ENCODE measurements at regions not wholly inside any gene's neighbourhood (a gene's known extent, or its start where the extent isn't known, plus 50 kb on each side); places are given as distances from the start of the nearest gene placed in this dataset.
"Not testable (repeated sequence)": the region's sequence is repeated elsewhere in the genome, so short reads cannot be mapped to it uniquely, and the experiment has no call there.

DNA sequence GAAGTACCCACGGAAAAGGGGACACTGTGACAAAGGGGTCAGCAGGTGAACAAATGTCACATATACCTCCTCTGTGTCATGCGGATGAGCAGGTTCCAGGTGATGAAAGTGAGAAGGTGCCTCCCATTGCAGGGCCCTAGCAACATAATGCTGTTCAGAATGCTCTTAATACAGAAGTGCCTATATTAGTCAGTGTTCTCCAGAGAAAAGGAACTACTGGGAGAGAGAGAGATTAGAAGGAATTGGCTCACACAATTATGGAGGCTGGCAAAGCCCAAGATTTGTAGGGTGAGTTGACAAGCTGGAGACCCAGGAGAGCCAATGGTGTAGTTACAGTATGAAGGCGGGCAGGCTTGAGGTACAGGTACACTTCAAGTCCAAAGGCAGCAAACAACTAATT lies 98.1 kb upstream of the CDC42EP3 start:
- no peaks in the 10 kb centered on the region for H3K27me3 Mint-ChIP-seq
- no peak overlapping the region for H3K27ac Mint-ChIP-seq
- H3K4me3 Mint-ChIP-seq: no peak overlapping the region
- DNase-seq: no peak
- H3K4me1 Mint-ChIP-seq (ENCODE audit: low read depth): peaks cover 5% of the 10 kb centered on the region
- no peaks in the 10 kb centered on the region for H3K36me3 Mint-ChIP-seq (ENCODE audit: low read depth)
- no peaks in the 10 kb centered on the region for H3K9me3 Mint-ChIP-seq

DNA sequence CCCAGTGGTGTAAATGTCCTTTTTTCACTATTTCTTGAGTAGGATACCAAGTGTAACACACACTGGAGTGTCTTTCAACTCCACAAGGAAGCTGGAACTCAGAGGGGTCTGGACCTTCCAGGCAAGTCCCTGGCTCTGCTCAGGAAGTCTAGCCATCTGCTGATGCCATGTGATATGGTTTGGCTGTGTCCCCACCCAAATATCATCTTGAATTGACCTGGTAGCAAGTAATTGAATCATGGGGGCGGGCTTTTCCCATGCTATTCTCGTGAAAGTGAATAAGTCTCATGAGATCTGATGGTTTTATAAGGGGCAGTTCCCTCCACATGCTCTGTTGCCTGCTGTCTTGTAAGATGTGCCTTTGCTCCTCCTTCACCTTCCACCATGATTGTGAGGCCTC lies 99.4 kb upstream of the CDC42EP3 start:
- Mint-ChIP-seq H3K27ac (no peak overlapping the region), H3K9me3 (no peaks in the 10 kb centered on the region), H3K27me3 (no peaks in the 10 kb centered on the region), H3K36me3 (ENCODE audit: low read depth) (no peaks in the 10 kb centered on the region), H3K4me3 (no peak overlapping the region), H3K4me1 (ENCODE audit: low read depth) (no peaks in the 10 kb centered on the region)
- DNase-seq: no peak

DNA sequence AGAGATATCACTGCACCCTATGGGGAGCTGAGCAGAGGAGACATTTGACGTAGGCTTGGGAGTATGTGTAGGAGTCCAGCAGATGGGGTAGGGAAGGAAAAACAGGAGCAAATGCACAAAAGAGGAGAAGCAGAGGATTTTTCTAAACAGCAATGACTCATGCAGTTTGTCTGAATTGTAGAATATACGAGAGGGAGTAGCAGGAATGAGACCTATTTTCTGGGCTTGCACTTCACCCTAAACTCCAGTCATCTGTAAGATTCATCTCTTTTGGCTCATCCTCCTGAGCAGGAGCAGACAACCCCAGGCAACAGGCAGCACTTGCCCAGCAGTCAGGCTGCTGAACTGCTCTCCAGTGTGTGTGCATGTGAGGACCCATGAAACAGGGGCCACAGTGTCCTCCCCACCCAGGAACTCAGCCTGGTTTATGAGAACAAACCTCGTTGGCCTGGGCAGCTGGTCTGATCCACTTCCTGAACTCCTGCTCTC lies 100.2 kb upstream of the CDC42EP3 start:
- H3K36me3 Mint-ChIP-seq (ENCODE audit: low read depth): no peaks in the 10 kb centered on the region
- no peak for DNase-seq
- no peaks in the 10 kb centered on the region for H3K4me1 Mint-ChIP-seq (ENCODE audit: low read depth)
- no peak overlapping the region for H3K27ac Mint-ChIP-seq
- no peaks in the 10 kb centered on the region for H3K9me3 Mint-ChIP-seq
- no peak overlapping the region for H3K4me3 Mint-ChIP-seq
- no peaks in the 10 kb centered on the region for H3K27me3 Mint-ChIP-seq

DNA sequence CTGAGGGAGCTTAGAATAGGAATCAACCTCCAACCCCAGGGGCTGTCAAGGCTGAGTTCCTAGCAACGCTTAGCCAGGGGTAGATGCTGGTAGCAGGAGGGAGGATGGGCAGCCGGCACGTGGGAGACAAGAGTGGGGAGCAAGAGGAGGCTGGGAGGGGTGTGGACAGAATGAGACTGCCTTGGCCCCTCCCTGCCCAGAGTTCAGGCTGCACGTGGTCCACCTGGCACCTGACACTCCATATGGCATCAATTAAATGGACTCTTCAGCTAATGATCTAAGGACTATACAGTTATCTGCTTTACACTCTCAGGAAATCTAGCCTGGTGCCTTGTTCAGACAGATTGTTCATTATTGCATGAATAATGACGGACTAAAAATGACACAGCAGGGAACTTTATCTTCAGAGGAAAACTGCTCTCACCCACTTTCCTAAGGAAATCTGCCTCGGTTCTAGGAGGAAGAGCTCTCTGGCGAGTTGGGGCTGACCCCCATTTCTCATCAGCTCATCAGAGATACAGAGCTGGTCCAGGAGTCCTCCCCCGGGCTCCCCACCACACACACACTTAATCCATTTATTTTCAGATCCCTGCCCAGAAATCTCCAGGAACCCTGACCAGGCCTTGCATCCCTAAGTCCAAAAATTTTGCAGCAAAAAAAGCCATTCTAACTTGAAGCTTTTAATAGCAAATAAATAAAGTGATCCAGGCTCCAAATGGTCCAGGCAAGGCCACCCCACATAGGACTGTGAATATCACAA lies 102.1 kb upstream of the CDC42EP3 start:
- Mint-ChIP-seq H3K36me3 (ENCODE audit: low read depth) (no peaks in the 10 kb centered on the region), H3K4me1 (ENCODE audit: low read depth) (no peaks in the 10 kb centered on the region), H3K27me3 (no peaks in the 10 kb centered on the region), H3K4me3 (no peak overlapping the region), H3K9me3 (no peaks in the 10 kb centered on the region), H3K27ac (no peak overlapping the region)
- no peak for DNase-seq

DNA sequence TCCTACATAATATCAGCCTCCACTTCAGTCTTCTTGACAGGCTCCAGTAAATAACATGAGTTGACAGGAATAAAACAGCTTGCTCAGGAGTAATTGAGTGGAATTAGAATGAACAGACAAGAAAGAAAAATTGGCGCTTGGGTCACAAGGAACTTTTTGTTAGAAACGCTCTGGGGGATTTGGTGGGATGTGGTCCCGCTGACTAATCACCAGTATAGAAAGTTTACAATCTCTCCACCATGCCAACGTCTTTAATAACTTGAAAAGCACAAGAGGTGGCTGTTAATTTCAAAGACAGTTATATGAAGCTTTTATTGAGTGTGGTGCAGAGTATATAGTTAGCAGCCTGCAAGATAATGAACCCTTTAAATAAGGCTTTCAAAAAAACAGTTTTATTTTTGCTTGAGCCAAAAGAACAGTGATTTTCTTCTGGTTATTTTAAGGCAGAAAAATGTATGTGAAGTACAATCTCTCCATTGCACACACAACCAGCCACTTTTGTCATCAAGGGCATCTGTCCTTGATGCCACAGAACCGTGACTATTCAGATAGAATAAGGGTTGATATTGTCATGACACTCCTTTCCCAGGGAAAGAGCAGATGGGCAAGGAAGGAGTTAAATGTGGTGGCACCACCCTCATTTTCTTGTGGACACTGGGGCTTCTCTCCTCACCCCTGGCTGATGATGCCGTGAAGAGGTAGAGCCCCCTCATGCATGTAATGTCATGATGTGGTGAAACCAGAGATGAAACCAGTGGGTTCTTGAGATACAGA lies 102.9 kb upstream of the CDC42EP3 start:
- H3K36me3 Mint-ChIP-seq (ENCODE audit: low read depth); H3K4me1 Mint-ChIP-seq (ENCODE audit: low read depth); DNase-seq; H3K9me3 Mint-ChIP-seq; H3K27me3 Mint-ChIP-seq; H3K27ac Mint-ChIP-seq; H3K4me3 Mint-ChIP-seq: not testable (repeated sequence)

DNA sequence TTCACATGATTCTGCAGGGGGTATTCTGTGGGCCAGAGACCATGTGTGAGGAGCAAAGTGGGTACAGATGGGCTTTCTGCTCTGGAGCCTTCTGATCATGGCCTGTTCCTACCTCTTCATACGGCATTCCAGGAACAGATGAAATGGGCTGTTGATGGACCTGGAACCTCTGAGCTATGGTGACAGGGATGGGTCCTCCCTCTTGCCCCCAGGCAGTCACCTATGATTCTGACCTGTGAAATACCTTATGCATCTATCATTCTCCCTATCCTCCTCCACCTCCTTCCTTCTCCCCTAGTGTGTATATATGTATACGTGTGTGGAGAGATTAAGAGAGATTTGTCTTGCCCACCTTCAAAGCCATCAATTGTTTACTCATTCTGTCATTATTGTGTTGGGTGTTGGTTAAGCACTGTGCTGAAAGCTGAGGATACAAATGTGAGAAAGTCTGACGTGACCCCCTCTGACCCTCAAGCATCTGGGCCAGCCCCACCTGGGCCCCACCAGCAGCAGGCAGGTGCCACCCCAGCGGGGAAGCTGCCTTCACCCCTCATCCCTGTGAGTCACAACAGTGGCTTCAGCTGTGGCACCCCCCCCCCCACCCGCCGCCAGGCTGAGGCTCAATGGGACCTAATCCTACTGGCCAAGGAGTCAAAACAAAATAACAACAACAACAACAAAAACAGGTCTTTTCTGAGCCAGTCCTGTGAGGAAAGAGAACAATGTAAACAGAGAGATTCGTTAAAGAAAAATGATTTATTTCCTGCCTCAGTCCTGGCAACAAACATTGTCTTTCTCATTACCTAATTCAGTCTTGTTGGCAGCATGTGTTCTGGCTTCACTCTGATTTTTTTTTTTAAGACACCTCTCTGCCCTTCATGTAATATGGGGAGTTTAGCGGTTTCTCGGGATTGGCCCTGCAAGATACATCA lies 103.8 kb upstream of the CDC42EP3 start:
- Mint-ChIP-seq H3K4me3 (no peak overlapping the region), H3K36me3 (ENCODE audit: low read depth) (no peaks in the 10 kb centered on the region), H3K4me1 (ENCODE audit: low read depth) (no peaks in the 10 kb centered on the region), H3K9me3 (no peaks in the 10 kb centered on the region), H3K27me3 (no peaks in the 10 kb centered on the region), H3K27ac (no peak overlapping the region)
- no peak for DNase-seq

DNA sequence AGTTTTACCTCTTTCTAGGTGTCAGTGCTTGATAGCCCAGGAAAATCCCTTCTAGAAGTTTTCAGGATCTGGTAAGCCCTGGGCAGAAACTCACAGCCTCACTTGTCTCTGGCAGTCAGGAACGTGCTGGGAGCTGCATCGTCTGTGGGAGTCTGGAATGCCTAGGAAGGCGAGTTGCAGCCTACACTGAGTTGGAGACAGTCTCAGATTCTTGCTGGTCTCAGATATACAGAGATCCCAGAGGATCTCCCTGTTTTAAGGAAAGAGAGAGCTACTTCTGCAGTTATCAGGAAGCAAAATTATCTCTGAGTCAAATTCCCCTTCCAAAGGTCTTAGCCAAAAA lies 104.4 kb upstream of the CDC42EP3 start:
- no peaks in the 10 kb centered on the region for H3K9me3 Mint-ChIP-seq
- H3K4me3 Mint-ChIP-seq: no peak overlapping the region
- no peak for DNase-seq

DNA sequence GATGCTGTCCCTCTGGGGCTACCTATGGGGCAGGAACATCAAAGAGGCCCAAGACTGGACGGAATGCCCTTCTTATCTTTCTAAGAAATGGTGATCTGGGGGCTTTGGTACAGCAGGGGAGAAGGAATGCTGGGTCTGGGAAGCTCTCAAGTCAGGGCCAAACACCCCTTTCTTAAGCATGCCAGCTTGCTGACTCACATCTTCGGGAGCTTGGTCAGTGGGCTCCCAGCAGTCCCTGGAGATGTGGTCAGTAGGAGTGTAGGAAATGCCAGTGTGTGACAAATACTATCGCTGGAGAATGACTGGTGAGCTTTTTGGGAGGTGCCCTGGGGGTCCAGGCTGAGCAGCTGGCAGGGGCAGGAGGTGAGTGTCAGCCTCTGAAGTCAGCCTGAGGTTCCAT lies 105.0 kb upstream of the CDC42EP3 start:
- H3K27me3 Mint-ChIP-seq: no peaks in the 10 kb centered on the region
- no peak for DNase-seq
- H3K27ac Mint-ChIP-seq: no peak overlapping the region
- no peaks in the 10 kb centered on the region for H3K9me3 Mint-ChIP-seq
- no peaks in the 10 kb centered on the region for H3K36me3 Mint-ChIP-seq (ENCODE audit: low read depth)
- H3K4me1 Mint-ChIP-seq (ENCODE audit: low read depth): no peaks in the 10 kb centered on the region
- H3K4me3 Mint-ChIP-seq: no peak overlapping the region

More for the DNA sequence above, 104.4 kb upstream of the CDC42EP3 start:
- H3K27me3 Mint-ChIP-seq: no peaks in the 10 kb centered on the region
- H3K36me3 Mint-ChIP-seq (ENCODE audit: low read depth): no peaks in the 10 kb centered on the region
- no peaks in the 10 kb centered on the region for H3K4me1 Mint-ChIP-seq (ENCODE audit: low read depth)
- no peak overlapping the region for H3K27ac Mint-ChIP-seq

DNA sequence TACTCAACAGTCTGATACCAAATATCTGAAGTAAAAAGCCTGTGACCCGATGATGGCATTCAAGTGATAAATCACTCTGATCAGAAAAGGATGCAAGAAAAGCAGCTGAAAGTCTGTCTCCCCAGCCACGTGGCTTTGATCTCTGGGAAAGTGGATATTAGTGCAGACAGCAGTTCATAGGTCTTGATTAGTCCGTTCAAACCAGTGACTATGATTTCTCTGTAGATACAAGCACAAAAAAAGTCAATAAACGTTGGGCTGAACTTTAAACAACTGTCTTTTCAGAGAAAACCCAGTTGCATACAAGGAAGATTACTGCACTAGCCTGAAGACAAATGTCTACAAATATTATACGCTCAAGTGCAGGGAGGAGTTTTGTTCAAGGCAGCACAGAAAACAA lies 107.7 kb upstream of the CDC42EP3 start:
- H3K9me3 Mint-ChIP-seq: no peaks in the 10 kb centered on the region
- no peaks in the 10 kb centered on the region for H3K4me1 Mint-ChIP-seq (ENCODE audit: low read depth)
- H3K27me3 Mint-ChIP-seq: no peaks in the 10 kb centered on the region
- H3K4me3 Mint-ChIP-seq: no peak overlapping the region
- DNase-seq: no peak
- no peak overlapping the region for H3K27ac Mint-ChIP-seq
- H3K36me3 Mint-ChIP-seq (ENCODE audit: low read depth): no peaks in the 10 kb centered on the region

DNA sequence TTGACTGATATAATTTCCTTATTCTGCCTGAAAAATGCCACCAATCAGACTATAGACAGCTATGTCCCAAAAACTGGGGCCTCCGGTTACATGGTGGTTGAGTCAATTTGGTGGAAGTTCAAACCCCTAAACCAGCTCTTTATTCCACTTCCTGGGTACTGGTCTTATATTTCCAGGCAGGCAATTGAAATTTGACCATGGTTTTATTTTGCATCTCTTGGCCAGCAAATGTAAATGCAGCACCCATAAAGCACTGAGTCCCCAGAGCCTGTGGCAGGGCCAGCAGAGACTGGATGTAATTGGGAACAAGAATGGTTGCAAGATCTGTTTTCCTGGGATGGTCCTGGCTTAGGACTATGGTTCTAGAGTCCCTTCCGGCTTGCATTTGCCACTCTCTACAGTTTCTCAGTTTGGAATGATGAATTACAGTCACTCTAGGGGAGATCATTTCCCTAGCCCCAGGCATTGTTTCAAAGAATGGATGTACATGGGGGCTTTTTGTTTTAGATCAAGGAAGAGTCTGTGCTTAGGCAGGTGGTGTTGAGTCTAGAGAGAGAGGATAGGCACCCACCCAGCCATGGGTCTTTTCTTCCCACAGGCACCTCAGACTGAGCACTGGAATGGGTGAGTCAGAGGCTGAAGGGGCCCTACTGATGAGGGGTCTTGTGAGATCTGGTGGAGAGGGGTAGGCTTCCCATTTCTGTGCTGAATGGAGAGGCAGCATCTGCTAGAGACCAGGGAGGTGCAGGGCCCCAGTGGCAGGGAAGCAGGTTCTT lies 108.4 kb upstream of the CDC42EP3 start:
- DNase-seq: no peak
- Mint-ChIP-seq H3K27me3 (no peaks in the 10 kb centered on the region), H3K36me3 (ENCODE audit: low read depth) (no peaks in the 10 kb centered on the region), H3K4me3 (no peak overlapping the region), H3K27ac (no peak overlapping the region), H3K9me3 (no peaks in the 10 kb centered on the region), H3K4me1 (ENCODE audit: low read depth) (no peaks in the 10 kb centered on the region)

DNA sequence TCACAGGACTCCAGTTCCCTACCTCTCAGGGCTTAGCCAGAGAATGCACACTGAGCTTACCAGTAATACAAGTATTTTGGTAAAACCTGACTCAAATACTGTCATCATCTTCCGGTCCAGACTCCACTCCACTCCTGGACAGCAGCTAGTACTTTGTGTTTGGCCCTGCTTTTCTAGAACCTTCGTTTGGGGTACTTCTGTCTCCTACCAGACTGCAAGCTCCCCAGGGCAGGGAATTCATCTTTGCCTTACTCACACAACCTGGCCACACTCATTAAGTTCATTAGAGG lies 108.9 kb upstream of the CDC42EP3 start:
- Mint-ChIP-seq H3K4me1 (ENCODE audit: low read depth) (no peaks in the 10 kb centered on the region), H3K4me3 (no peak overlapping the region), H3K9me3 (no peaks in the 10 kb centered on the region), H3K27ac (no peak overlapping the region), H3K36me3 (ENCODE audit: low read depth) (no peaks in the 10 kb centered on the region), H3K27me3 (no peaks in the 10 kb centered on the region)
- DNase-seq: no peak

DNA sequence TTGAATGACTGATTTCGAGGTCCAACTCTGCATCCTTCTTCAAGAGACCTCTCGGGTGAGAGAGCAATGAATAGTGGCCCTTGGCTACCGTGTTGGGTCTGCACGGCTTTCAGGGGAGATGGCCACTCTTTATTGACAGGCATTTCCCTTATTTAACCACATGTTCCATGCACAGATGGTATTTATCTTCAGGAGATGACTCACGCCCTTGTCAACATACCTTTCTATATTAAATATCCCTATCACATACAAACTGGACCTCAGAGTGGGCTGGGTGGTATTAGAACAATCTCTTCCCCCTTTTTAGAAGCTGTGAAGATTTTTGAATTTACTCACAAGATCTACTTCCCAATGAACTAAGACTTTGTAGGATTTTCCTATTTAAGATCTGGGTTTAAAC lies 109.6 kb upstream of the CDC42EP3 start:
- no peak for DNase-seq
- Mint-ChIP-seq H3K27me3 (no peaks in the 10 kb centered on the region), H3K4me1 (ENCODE audit: low read depth) (no peaks in the 10 kb centered on the region), H3K27ac (no peak overlapping the region), H3K4me3 (no peak overlapping the region), H3K9me3 (no peaks in the 10 kb centered on the region), H3K36me3 (ENCODE audit: low read depth) (no peaks in the 10 kb centered on the region)

DNA sequence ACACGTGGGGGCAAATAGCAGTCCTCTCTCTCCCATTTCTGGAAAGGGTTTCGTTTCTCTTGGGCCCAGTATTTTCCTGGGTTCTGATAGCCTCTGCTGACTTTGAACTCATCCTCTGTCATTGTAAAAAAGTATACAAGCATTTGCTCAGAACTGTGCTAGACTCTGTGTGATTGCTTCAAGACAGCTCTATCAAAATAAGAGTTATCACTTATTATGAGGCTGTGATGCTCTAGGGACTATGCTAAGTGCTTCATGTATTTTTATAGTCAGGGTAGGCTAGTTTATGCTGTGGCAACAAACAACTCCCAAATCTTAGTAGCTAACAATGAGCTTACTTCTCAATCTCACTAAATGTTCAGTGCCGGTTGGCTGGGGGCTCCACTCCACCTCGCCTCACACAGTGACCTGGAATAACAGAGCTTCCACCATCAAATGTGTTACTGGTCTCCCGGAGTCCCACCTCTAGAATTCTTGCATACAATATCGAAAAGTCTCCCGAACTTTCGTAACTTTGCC lies 110.8 kb upstream of the CDC42EP3 start:
- Mint-ChIP-seq H3K27ac (no peak overlapping the region), H3K9me3 (peaks cover 5% of the 10 kb centered on the region), H3K27me3 (no peaks in the 10 kb centered on the region), H3K4me1 (ENCODE audit: low read depth) (no peaks in the 10 kb centered on the region), H3K36me3 (ENCODE audit: low read depth) (no peaks in the 10 kb centered on the region), H3K4me3 (no peak overlapping the region)
- DNase-seq: no peak

DNA sequence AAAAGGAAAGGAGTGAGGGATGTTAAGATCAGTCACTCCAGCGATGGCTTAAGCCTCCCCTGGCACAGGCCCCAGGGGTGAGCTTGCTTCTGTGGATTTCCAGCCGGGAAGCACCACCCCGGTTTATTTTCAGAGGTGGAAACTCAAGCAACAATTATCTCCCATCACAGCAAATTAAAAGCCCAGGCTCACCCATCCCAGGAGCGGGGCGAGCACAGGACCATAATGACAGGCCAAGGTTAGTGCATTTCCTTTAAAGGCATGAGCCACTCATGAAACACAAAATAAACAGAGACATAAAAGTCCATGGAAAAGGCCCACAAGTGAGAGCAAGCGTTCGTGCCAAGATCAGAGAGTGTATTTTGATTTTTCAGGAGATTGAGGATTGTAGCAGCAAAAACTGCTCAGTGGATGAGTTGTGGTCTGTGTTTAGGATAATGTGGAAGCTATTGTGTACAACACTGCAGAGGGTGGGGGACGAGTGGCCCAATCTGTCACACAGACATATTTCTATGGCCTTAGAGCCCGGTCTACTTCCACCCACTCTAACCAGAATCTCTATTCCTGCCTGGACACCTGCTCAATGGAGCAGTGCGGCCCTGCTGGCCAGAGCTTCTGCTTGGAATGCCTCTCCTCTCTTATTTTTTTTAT lies 111.4 kb upstream of the CDC42EP3 start:
- Mint-ChIP-seq H3K4me1 (ENCODE audit: low read depth) (no peaks in the 10 kb centered on the region), H3K27me3 (no peaks in the 10 kb centered on the region), H3K9me3 (peaks cover 10% of the 10 kb centered on the region), H3K4me3 (no peak overlapping the region), H3K36me3 (ENCODE audit: low read depth) (no peaks in the 10 kb centered on the region), H3K27ac (no peak overlapping the region)
- no peak for DNase-seq

Data from activated T-cell treated with anti-CD3 and anti-CD28 coated beads, Interleukin-2, amount 50 U/mL, for 24 hours (primary cell).